Panc1 (cell line): ENCODE measurements at regions not wholly inside any gene's neighbourhood (a gene's known extent, or its start where the extent isn't known, plus 50 kb on each side); places are given as distances from the start of the nearest gene placed in this dataset.

Source experiments
- ATAC-seq: fragments of 200-7000 bp; cut with Tn5 transposase; 2 replicates; pipeline ENCODE4 v1.9.1; 2020; ENCODE audit warnings: mild to moderate bottlenecking, moderate library complexity
- BruUV-seq: library from RNA; stranded (reverse); fragments of 400-500 nt; replicated peaks from 2 replicates; lab custom pipeline; 2021; lab: Mats Ljungman, UMichigan
- CTCF ChIA-PET: fragments of 300-600 bp; sonication (Branson Sonifier 250); formaldehyde crosslinking; loops from one replicate; lab custom pipeline; 2022; ENCODE audit warnings: antibody characterized with exemption; lab: Charles Lee
- POLR2A ChIA-PET: fragments of 300-600 bp; sonication (Branson Sonifier 250); formaldehyde crosslinking; loops from one replicate; lab custom pipeline; 2022; ENCODE audit warnings: antibody characterized with exemption; lab: Charles Lee
- DNase-seq: peaks from one replicate; pipeline ENCODE4 v3.0.0-alpha.2; 2010; ENCODE audit warnings: low read depth, low spot score
- H3K27ac ChIP-seq: 2 replicates; pipeline ENCODE4 v1.5.1; 2011; ENCODE audit warnings: mild to moderate bottlenecking, low read length, inconsistent platforms
- H3K27me3 ChIP-seq: fragments of 200-500 bp; sonication (Bioruptor generic); 2 replicates; pipeline ENCODE4 v1.6.0; 2014; ENCODE audit warnings: low read length, inconsistent platforms; ENCODE audit not compliant: control insufficient read depth, insufficient read depth
- H3K36me3 ChIP-seq: fragments of 200-500 bp; sonication (Bioruptor generic); 2 replicates; pipeline ENCODE4 v1.5.1; 2014; ENCODE audit warnings: inconsistent platforms, mild to moderate bottlenecking, low read length, moderate library complexity; ENCODE audit not compliant: control insufficient read depth, insufficient read depth
- H3K4me1 ChIP-seq: 2 replicates; pipeline ENCODE4 v1.5.1; 2011; ENCODE audit warnings: inconsistent platforms, mild to moderate bottlenecking, low read length, moderate library complexity; ENCODE audit not compliant: control insufficient read depth, insufficient read depth
- H3K4me3 ChIP-seq, 2 experiments: 2 replicates each; pipeline ENCODE4 v1.5.1; 2011 to 2012; ENCODE audit warnings: low read depth in 2 of 2, low read length in 2 of 2, mild to moderate bottlenecking in 2 of 2, inconsistent platforms in 1 of 2, moderate library complexity in 1 of 2
- H3K9me3 ChIP-seq: fragments of 200-500 bp; sonication (Bioruptor generic); 2 replicates; pipeline ENCODE4 v1.5.1; 2014; ENCODE audit warnings: low read depth, mild to moderate bottlenecking, inconsistent platforms, low read length, moderate library complexity; ENCODE audit not compliant: control insufficient read depth, insufficient read depth
- POLR2AphosphoS5 ChIP-seq: IDR thresholded peaks from 2 replicates; pipeline ENCODE4 v1.6.1; 2012; ENCODE audit warnings: mild to moderate bottlenecking, low read depth, low read length, moderate library complexity
- REST ChIP-seq, 2 experiments: IDR thresholded peaks; 2 replicates each; pipeline ENCODE4 v1.6.1; 2011 to 2012; ENCODE audit warnings: low read depth in 2 of 2, control low read depth in 1 of 2, low read length in 1 of 2, mild to moderate bottlenecking in 1 of 2, moderate library complexity in 1 of 2; ENCODE audit not compliant: insufficient read depth in 1 of 2
- SIN3A ChIP-seq: IDR thresholded peaks from 2 replicates; pipeline ENCODE4 v1.6.1; 2012; ENCODE audit warnings: low read depth, mild to moderate bottlenecking, low read length, moderate library complexity, borderline replicate concordance; ENCODE audit not compliant: insufficient read depth
- TCF7L2 ChIP-seq: IDR thresholded peaks from 2 replicates; pipeline ENCODE4 v1.6.1; 2011; ENCODE audit warnings: mild to moderate bottlenecking, low read depth, low read length, inconsistent platforms
- in situ Hi-C: cut with HindIII; loops from 2 replicates; pipeline ENCODE4 v1.10.0; 2016; ENCODE audit warnings: low sequenced_read_pairs, low pct_unique_long_range_greater_than_20kb
- intact Hi-C: fragments of 100-400 bp; cut with micrococcal nuclease; formaldehyde crosslinking; loops from one replicate; pipeline ENCODE4 v1.10.0; 2022; ENCODE audit not compliant: unreplicated experiment
- TF ChIP-seq, protein P1 (sequence below): fragments of 450-650 bp; IDR thresholded peaks from 2 replicates; pipeline ENCODE4 v1.5.1; 2017; ENCODE audit warnings: mild to moderate bottlenecking

GRCh38 chr6:93177918-93178317 lies 241.4 kb downstream of the EPHA7 start:
- Histone ChIP-seq H3K36me3 (no peaks in the 10 kb centered on the region), H3K9me3 (no peaks in the 10 kb centered on the region), H3K4me3 (peak overlapping the region in 1 of 2 experiments; percentile 15; a peak in 1 of 4 replicates), H3K27ac (no peak overlapping the region), H3K4me1 (no peaks in the 10 kb centered on the region), H3K27me3 (0 out of 2 replicates have a peak, but pooled peaks cover 2% of the 10 kb centered on the region)
- ATAC-seq (no peak), DNase-seq (no peak)
- BruUV-seq = no TSS peak
- no peak for TF ChIP-seq REST (IDR thresholded peaks at IDR 0.05; ENCODE audit: insufficient read depth in 1 of 2, low read depth in 2 of 2, low read length in 1 of 2)
- no peak for TF ChIP-seq TCF7L2
- no peak for TF ChIP-seq POLR2AphosphoS5
- no peak for TF ChIP-seq SIN3A
- TF ChIP-seq, protein P1, sequence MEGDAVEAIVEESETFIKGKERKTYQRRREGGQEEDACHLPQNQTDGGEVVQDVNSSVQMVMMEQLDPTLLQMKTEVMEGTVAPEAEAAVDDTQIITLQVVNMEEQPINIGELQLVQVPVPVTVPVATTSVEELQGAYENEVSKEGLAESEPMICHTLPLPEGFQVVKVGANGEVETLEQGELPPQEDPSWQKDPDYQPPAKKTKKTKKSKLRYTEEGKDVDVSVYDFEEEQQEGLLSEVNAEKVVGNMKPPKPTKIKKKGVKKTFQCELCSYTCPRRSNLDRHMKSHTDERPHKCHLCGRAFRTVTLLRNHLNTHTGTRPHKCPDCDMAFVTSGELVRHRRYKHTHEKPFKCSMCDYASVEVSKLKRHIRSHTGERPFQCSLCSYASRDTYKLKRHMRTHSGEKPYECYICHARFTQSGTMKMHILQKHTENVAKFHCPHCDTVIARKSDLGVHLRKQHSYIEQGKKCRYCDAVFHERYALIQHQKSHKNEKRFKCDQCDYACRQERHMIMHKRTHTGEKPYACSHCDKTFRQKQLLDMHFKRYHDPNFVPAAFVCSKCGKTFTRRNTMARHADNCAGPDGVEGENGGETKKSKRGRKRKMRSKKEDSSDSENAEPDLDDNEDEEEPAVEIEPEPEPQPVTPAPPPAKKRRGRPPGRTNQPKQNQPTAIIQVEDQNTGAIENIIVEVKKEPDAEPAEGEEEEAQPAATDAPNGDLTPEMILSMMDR = no peak
- POLR2A ChIA-PET = no interaction called here
- in situ Hi-C loops = no loop called here
- intact Hi-C loops = no loop called here
- CTCF ChIA-PET = no interaction called here

DNA sequence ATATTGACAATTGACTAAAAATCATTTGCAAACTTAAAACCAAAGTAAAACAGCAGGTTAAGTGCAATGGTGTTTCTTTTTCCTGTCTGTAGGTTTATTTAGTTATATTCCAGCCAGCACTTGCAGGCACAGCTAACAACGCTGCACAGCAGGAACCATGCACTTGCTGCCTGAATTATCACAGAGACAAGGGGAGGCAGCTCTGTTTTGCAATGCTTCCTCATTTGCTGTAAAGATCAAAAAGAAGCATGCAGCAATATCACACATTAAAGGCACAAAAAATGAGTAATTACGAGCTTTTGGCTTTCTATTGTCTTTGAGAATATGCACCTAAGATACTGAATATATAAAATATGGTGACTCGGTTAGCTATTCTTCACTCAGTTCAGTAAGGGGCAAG lies 241.9 kb downstream of the EPHA7 start:
- CTCF ChIA-PET = no interaction called here
- Histone ChIP-seq H3K9me3 (no peaks in the 10 kb centered on the region), H3K27me3 (0 out of 2 replicates have a peak, but pooled peaks cover 2% of the 10 kb centered on the region), H3K4me3 (no peak overlapping the region), H3K36me3 (no peaks in the 10 kb centered on the region), H3K27ac (no peak overlapping the region), H3K4me1 (no peaks in the 10 kb centered on the region)
- in situ Hi-C loops = no loop called here
- TF ChIP-seq TCF7L2 = no peak
- no peak for TF ChIP-seq POLR2AphosphoS5
- TF ChIP-seq, protein P1 = no peak
- no peak for TF ChIP-seq SIN3A
- TF ChIP-seq REST (IDR thresholded peaks at IDR 0.05; ENCODE audit: insufficient read depth in 1 of 2, low read depth in 2 of 2, low read length in 1 of 2) = no peak
- no peak for ATAC-seq
- POLR2A ChIA-PET = no interaction called here
- intact Hi-C loops = no loop called here
- BruUV-seq = no TSS peak
- DNase-seq = no peak
